ENCODE measurements at regions not wholly inside any gene's neighbourhood (a gene's known extent, or its start where the extent isn't known, plus 50 kb on each side); places are given as distances from the start of the nearest gene placed in this dataset.

- no peak for DNase-seq (ENCODE audit: low read depth)
- peaks cover 4% of the 10 kb centered on the region for H3K27me3 ChIP-seq (ENCODE audit: control insufficient read depth, insufficient read depth, low read length)
- no peak overlapping the region for H3K4me3 ChIP-seq (ENCODE audit: low read depth, low read length)
- no peak for TF ChIP-seq CTCF (IDR thresholded peaks at IDR 0.05; ENCODE audit: insufficient read depth, low read depth, low read length)
- ChIA-PET CTCF (interaction anchor here (1.1 kb wide), 1 partner anchor 10 kb away, joined by 3 read pairs; no protein-coding TSS in a partner anchor), POLR2A (no interaction called here)
- no peaks in the 10 kb centered on the region for H3K36me3 ChIP-seq (ENCODE audit: control insufficient read depth, insufficient read depth, low read length)
Measured at GRCh38 chr10:71080381-71081228, 131.8 kb upstream of the UNC5B start.

GRCh38 chr10:71081229-71081560 is 131.2 kb upstream of the UNC5B start:
- TF ChIP-seq CTCF (IDR thresholded peaks at IDR 0.05; ENCODE audit: insufficient read depth, low read depth, low read length), result no peak
- ChIA-PET POLR2A (no interaction called here), CTCF (interaction anchor here (1.1 kb wide), 1 partner anchor 10 kb away, joined by 3 read pairs; no protein-coding TSS in a partner anchor)
- no peak overlapping the region for H3K4me3 ChIP-seq (ENCODE audit: low read depth, low read length)
- no peak for DNase-seq (ENCODE audit: low read depth)
- no peaks in the 10 kb centered on the region for H3K36me3 ChIP-seq (ENCODE audit: control insufficient read depth, insufficient read depth, low read length)
- H3K27me3 ChIP-seq (ENCODE audit: control insufficient read depth, insufficient read depth, low read length), result peaks cover 4% of the 10 kb centered on the region

- ChIA-PET POLR2A (no interaction called here), CTCF (interaction anchor here (1.1 kb wide), 1 partner anchor 11 kb away, joined by 3 read pairs; no protein-coding TSS in a partner anchor)
- no peak for TF ChIP-seq CTCF (IDR thresholded peaks at IDR 0.05; ENCODE audit: insufficient read depth, low read depth, low read length)
- H3K27me3 ChIP-seq (ENCODE audit: control insufficient read depth, insufficient read depth, low read length), result peaks cover 4% of the 10 kb centered on the region
- no peak overlapping the region for H3K4me3 ChIP-seq (ENCODE audit: low read depth, low read length)
- no peaks in the 10 kb centered on the region for H3K36me3 ChIP-seq (ENCODE audit: control insufficient read depth, insufficient read depth, low read length)
- no peak for DNase-seq (ENCODE audit: low read depth)
Measured at GRCh38 chr10:71081912-71082311, 130.5 kb upstream of the UNC5B start.

DNA sequence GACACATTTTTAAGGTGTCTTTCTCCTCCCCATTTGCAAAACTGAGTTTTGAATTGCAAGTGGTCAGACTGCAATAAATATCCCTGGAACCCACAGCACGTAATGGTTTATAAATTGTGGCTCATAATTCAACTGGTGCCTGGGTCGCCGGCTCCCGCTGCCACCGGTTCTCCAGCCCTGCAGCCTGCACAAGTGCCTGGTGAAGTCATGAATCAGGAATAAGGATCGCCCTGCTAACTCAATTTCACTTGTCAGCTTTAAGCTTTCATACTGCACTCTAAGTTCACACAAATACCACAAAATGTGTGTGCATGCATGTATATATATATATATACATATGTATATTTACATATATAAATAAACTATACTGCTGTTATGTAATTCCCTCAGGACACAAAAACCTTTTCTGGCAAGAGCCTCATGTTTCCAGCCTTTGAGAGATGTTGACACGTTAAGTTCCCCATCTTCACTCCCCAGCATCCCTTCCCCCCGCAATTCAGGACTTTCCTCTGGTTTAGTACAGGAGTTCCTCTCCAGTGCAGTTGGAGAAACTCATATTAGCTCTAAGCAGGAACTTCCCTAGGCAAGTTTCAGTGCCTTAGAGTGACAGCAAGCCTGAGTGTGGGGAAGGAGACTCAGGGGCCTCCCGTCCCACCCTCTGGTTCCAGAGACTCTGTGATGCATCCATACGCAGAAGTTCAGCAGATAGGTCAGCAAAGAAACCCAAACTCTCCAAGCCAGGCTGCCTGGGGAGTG is 129.2 kb upstream of the UNC5B start:
- DNase-seq (ENCODE audit: low read depth), result no peak
- Histone ChIP-seq H3K27me3 (ENCODE audit: control insufficient read depth, insufficient read depth, low read length) (peaks cover 5% of the 10 kb centered on the region), H3K36me3 (ENCODE audit: control insufficient read depth, insufficient read depth, low read length) (no peaks in the 10 kb centered on the region), H3K4me3 (ENCODE audit: low read depth, low read length) (no peak overlapping the region)
- ChIA-PET CTCF (no interaction called here), POLR2A (no interaction called here)
- no peak for TF ChIP-seq CTCF (IDR thresholded peaks at IDR 0.05; ENCODE audit: insufficient read depth, low read depth, low read length)

GRCh38 chr10:71083716-71083975 is 128.7 kb upstream of the UNC5B start:
- Histone ChIP-seq H3K27me3 (ENCODE audit: control insufficient read depth, insufficient read depth, low read length) (peaks cover 5% of the 10 kb centered on the region), H3K4me3 (ENCODE audit: low read depth, low read length) (no peak overlapping the region), H3K36me3 (ENCODE audit: control insufficient read depth, insufficient read depth, low read length) (no peaks in the 10 kb centered on the region)
- TF ChIP-seq CTCF (IDR thresholded peaks at IDR 0.05; ENCODE audit: insufficient read depth, low read depth, low read length), result no peak
- ChIA-PET POLR2A (no interaction called here), CTCF (no interaction called here)
- no peak for DNase-seq (ENCODE audit: low read depth)

Data from BJ (cell line).